ENCODE measurements at regions not wholly inside any gene's neighbourhood (a gene's known extent, or its start where the extent isn't known, plus 50 kb on each side); places are given as distances from the start of the nearest gene placed in this dataset.
"Not testable (repeated sequence)": the region's sequence is repeated elsewhere in the genome, so short reads cannot be mapped to it uniquely, and the experiment has no call there.

GRCh38 chr4:23041501-23041900 lies 348.8 kb downstream of the GBA3 start:
- no peak for DNase-seq (ENCODE audit: low read depth in 4 of 4, low spot score in 2 of 4)

DNA sequence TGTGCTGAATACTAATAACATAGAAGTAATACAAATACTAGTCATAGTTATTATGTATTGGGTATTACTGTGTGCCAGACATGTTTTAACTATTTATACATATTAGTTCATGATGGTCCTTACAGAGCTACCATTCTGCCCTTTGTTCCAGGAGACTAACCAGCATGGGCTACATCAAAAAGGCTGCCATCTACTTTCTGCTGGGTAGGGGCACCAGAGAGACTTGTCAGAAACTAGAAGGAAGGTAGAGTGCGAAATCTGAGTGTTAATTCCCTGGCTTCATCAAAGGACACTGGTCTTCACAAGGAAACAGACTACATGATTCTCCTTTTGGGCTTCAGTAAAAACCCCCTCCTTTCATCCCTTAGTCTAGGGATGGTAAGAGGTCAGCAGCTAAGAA lies 347.8 kb downstream of the GBA3 start:
- DNase-seq (ENCODE audit: low read depth in 4 of 4, low spot score in 2 of 4): no peak

DNA sequence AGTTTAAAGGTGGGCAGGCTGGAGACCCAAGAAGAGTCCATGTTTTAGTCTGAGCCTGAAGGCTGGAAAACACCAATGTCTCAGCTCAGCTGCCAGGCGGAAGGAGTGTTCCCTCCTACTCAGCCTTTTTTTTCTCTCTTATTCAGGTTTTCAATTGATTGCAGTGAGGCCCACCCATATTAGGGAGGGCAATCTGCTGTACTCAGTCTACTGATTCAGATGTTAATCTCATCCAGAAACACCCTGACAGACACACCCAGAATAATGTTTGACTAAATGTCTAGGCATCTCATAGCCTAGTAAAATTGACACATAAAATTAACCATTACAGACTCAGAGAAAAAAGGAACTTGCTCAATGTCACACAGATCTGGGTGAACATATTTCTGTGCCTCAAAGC lies 347.1 kb downstream of the GBA3 start:
- no peak for DNase-seq (ENCODE audit: low read depth in 4 of 4, low spot score in 2 of 4)

GRCh38 chr4:23038626-23039491 lies 346.1 kb downstream of the GBA3 start:
- DNase-seq (ENCODE audit: low read depth in 4 of 4, low spot score in 2 of 4): no peak

DNA sequence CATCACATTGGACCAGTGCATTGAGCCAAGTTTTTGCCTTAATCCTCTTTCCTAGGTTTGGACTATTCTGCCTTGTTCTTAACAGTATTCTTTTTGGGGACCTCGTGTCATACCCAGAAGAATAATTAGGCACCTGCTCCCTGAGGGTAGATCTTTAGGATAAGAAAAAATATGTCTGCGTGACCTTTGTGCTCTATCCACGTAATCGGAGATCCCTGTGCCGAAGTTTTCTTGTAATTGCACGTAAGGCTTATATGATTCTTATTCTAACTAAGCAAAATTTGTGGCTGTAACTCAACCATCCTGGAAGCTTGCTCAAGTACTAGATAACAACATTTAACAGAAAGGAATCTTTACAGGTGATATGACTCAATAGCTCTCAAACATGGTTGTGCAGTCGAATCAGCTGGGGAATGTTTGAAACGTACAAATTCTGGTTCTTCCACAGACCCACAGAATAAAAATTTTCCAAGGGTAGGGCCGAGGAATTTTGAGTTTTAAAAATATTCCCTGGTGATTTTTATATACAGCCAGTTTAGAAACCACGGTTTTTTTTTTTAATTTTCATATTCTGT lies 344.3 kb downstream of the GBA3 start:
- DNase-seq (ENCODE audit: low read depth in 4 of 4, low spot score in 2 of 4): no peak

- DNase-seq (ENCODE audit: low read depth in 4 of 4, low spot score in 2 of 4): no peak
These were observed 343.8 kb downstream of the GBA3 start for GRCh38 chr4:23036503-23036902.

DNA sequence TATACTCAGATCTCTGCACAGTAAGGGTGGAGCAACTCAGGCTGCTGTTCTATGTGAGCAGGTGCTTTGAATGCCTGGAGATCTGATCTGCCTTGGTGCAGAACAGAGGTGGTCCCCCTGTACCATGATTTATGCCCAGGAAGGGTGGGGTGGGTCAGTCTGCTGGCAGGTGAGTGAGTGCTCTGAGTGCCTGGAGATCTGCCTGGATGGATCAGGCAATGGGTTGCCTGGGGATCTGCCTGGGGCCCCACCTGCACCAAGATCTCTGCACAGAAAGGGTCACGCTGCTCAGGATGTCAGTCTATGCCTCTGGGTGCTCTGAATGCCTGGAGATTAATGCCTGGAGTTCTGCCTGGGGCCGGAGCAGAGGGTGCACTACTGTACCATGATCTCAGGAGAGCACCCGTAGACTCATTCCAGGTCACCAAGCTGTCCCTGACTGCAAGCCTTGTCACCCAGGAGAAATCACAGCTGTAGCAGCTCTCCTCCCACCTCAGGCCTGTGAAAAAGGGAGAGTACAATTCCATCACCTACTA lies 342.9 kb downstream of the GBA3 start:
- no peak for DNase-seq (ENCODE audit: low read depth in 4 of 4, low spot score in 2 of 4)

GRCh38 chr4:23034731-23035130 lies 342.0 kb downstream of the GBA3 start:
- no peak for DNase-seq (ENCODE audit: low read depth in 4 of 4, low spot score in 2 of 4)

DNA sequence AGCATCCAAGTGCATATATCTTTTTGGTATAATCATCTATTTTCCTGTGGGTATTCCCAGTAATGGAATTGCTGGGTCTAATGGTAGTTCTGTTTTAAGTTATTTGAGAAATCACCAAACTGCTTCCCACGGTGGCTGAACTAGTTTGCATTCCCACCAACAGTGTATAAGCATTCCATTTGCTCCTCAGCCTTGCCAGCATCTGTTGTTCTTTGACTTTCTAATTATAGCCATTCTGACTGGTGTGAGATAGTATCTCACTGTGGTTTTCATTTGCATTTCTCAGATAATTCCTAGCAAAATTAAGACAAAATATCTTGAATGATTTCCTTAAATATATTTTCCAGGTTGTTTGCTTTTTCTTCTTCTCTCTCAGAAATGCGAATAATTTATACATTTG lies 341.1 kb downstream of the GBA3 start:
- no peak for DNase-seq (ENCODE audit: low read depth in 4 of 4, low spot score in 2 of 4)

- no peak for DNase-seq (ENCODE audit: low read depth in 4 of 4, low spot score in 2 of 4)
These were observed 336.1 kb downstream of the GBA3 start for GRCh38 chr4:23028875-23029274.

GRCh38 chr4:23023666-23024065 lies 330.9 kb downstream of the GBA3 start:
- DNase-seq (ENCODE audit: low read depth in 4 of 4, low spot score in 2 of 4): no peak

- no peak for DNase-seq (ENCODE audit: low read depth in 4 of 4, low spot score in 2 of 4)
These were observed 330.4 kb downstream of the GBA3 start for GRCh38 chr4:23023121-23023520.

DNA sequence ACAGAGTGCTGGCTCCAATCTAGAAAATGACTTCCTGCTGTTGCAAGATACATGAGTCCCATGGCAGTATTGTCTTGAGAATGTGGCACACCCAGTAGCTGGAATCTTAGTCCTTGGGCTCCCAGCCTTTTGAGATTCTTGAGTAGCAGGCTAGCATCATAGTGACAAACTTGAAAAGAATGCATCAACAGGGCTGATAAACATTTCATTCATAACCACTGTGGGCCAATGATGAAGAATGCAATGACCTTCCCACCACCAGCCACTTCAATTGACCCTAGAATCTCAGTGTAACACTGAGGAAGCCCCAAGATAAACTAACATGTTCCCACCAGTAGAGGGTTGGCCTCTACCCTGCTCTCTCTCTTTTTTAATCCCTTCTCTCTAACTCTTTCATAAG lies 329.3 kb downstream of the GBA3 start:
- no peak for DNase-seq (ENCODE audit: low read depth in 4 of 4, low spot score in 2 of 4)

DNA sequence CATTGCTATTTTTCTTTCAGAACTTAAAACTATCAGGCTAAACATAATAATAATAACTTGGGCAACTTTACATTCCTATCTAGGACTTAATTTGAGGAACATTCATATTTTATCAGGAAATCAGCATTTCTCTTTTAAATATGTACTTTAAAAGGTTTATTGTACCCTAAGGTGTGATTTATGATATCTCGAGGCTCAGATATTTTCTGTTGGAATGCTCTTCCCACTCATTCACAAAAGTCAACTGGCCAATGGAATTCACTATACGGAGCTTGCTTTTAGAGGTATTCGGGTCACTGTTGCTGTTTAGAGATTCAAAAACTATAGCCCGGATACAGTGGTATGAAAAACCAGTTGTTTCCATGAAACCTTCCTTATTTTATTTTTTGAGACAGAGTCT lies 328.3 kb downstream of the GBA3 start:
- DNase-seq (ENCODE audit: low read depth in 4 of 4, low spot score in 2 of 4): no peak

GRCh38 chr4:23020399-23020798 lies 327.7 kb downstream of the GBA3 start:
- DNase-seq (ENCODE audit: low read depth in 4 of 4, low spot score in 2 of 4): not testable (repeated sequence)

GRCh38 chr4:23016981-23017380 lies 324.2 kb downstream of the GBA3 start:
- DNase-seq (ENCODE audit: low read depth in 4 of 4, low spot score in 2 of 4): no peak

DNA sequence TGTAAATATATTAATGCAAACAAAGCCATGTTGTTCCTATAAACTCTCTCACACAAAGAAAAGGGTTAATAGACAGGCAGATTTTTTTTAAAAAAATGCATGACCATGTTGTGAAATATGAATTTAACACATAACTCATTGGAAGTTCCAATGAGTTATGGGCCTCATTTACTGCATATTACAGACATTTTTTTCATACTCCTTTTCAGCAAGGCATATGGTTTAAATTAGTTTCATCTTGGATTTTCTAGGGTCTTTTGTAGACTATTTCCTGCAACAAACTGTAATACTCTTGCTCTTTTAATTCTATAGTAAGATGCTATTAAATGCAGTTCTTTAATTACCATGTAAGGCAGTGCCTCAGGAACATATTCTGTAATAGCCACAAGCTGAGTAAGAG lies 323.1 kb downstream of the GBA3 start:
- DNase-seq (ENCODE audit: low read depth in 4 of 4, low spot score in 2 of 4): no peak

- DNase-seq (ENCODE audit: low read depth in 4 of 4, low spot score in 2 of 4): no peak
These were observed 316.4 kb downstream of the GBA3 start for GRCh38 chr4:23009093-23009492.

GRCh38 chr4:23006756-23007155 lies 314.0 kb downstream of the GBA3 start:
- DNase-seq (ENCODE audit: low read depth in 4 of 4, low spot score in 2 of 4): no peak

DNA sequence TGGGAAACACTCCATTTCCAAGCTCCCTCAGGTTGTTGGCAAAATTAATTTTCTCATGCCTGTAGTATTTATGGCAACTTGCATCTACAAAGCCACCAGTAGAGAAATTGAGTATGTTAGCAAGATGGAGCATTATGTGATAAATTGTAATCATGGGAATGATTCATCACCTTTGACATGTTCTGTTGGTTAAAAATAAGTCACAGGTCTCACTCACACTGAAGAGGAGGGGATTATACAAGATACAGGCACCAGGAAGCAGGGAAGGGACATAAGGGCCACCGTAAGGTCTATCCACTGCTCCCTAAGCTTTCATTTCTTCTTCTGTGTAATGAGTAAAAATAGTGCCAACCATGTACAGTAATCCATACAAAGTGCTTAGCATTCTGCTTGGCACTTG lies 313.0 kb downstream of the GBA3 start:
- DNase-seq (ENCODE audit: low read depth in 4 of 4, low spot score in 2 of 4): no peak

DNA sequence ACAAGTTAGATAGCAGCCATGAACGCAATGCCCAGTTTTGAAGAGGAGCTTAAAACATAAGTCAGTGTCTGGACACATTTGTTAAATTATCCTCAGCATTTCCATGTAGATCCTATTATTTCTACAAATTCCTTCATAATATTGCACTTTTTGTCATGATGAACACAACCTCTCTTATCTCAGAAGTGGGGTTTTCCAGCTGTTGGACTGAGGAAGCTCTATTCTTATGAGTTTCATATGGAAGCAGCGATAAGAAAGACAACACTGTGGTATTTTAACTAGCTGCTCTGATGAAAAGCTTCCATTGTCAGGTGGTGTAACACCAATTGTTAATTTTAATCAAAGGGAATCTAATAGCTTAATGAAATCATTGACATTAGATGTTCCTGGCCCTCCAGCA lies 308.7 kb downstream of the GBA3 start:
- no peak for DNase-seq (ENCODE audit: low read depth in 4 of 4, low spot score in 2 of 4)

GRCh38 chr4:22999419-22999818 lies 306.7 kb downstream of the GBA3 start:
- no peak for DNase-seq (ENCODE audit: low read depth in 4 of 4, low spot score in 2 of 4)
